ENCODE measurements at regions not wholly inside any gene's neighbourhood (a gene's known extent, or its start where the extent isn't known, plus 50 kb on each side); places are given as distances from the start of the nearest gene placed in this dataset.

- intact Hi-C loops (cut with DNase I; ENCODE audit: low total_unique reads) = no loop called here
- Histone ChIP-seq H3K36me3 (no peaks in the 10 kb centered on the region), H3K4me3 (no peak overlapping the region), H3K4me1 (peaks cover 0 to 15% (median 5%) of the 10 kb centered on the region in 6 donors), H3K9me3 (peaks cover 0 to 17% (median 3%) of the 10 kb centered on the region in 8 donors), H3K27ac (no peak overlapping the region), H3K27me3 (replicated peaks in 1 of 7) (no peaks in the 10 kb centered on the region)
- DNase-seq = no peak
- TF ChIP-seq POLR2A (IDR thresholded peaks at IDR 0.05) = no peak
- WGBS, 5 donors = 65 to 78% (median 75%) methylated on average over 4 of the region's 4 CpGs
Measured at GRCh38 chr20:12058216-12058615, 140.5 kb downstream of the BTBD3 start.

- no peak for DNase-seq
- H3K27me3 ChIP-seq (replicated peaks in 1 of 7) = no peaks in the 10 kb centered on the region
- WGBS, 5 donors = 71 to 86% (median 79%) methylated on average over 1 of the region's 1 CpG
- no peaks in the 10 kb centered on the region for H3K4me1 ChIP-seq
- no peak overlapping the region for H3K27ac ChIP-seq
- no peak overlapping the region for H3K4me3 ChIP-seq
- peaks cover 2 to 36% (median 17%) of the 10 kb centered on the region in 8 donors for H3K9me3 ChIP-seq
- TF ChIP-seq POLR2AphosphoS5 (IDR thresholded peaks at IDR 0.05) (no peak), CTCF (IDR thresholded peaks at IDR 0.05 in 8 of 11, conservative IDR thresholded peaks at IDR 0.05 in 3 of 11) (no peak), POLR2A (IDR thresholded peaks at IDR 0.05) (no peak)
- intact Hi-C loops (cut with DNase I; ENCODE audit: low total_unique reads) = no loop called here
- H3K36me3 ChIP-seq = no peaks in the 10 kb centered on the region
Measured at GRCh38 chr20:12061466-12061865, 143.8 kb downstream of the BTBD3 start.

- Histone ChIP-seq H3K36me3 (no peaks in the 10 kb centered on the region), H3K9me3 (peaks cover 2 to 36% (median 17%) of the 10 kb centered on the region in 8 donors), H3K4me1 (no peaks in the 10 kb centered on the region), H3K27me3 (replicated peaks in 1 of 7) (no peaks in the 10 kb centered on the region), H3K4me3 (no peak overlapping the region), H3K27ac (no peak overlapping the region)
- DNase-seq = no peak
- intact Hi-C loops (cut with DNase I; ENCODE audit: low total_unique reads) = no loop called here
- TF ChIP-seq POLR2A (IDR thresholded peaks at IDR 0.05) (no peak), POLR2AphosphoS5 (IDR thresholded peaks at IDR 0.05) (no peak), CTCF (IDR thresholded peaks at IDR 0.05 in 8 of 11, conservative IDR thresholded peaks at IDR 0.05 in 3 of 11) (no peak)
- WGBS, 5 donors = 85 to 100% (median 96%) methylated on average over 1 of the region's 1 CpG
Measured at GRCh38 chr20:12063106-12063684, 145.5 kb downstream of the BTBD3 start.

GRCh38 chr20:12064540-12064939, 146.8 kb downstream of the BTBD3 start:
- TF ChIP-seq CTCF (IDR thresholded peaks at IDR 0.05 in 8 of 11, conservative IDR thresholded peaks at IDR 0.05 in 3 of 11) = no peak
- TF ChIP-seq POLR2A (IDR thresholded peaks at IDR 0.05) = no peak
- no peak for TF ChIP-seq POLR2AphosphoS5 (IDR thresholded peaks at IDR 0.05)
- intact Hi-C loops (cut with DNase I; ENCODE audit: low total_unique reads) = no loop called here
- H3K27me3 ChIP-seq (replicated peaks in 1 of 7) = no peaks in the 10 kb centered on the region
- WGBS, 5 donors = 81 to 94% (median 86%) methylated on average over 5 of the region's 5 CpGs
- DNase-seq = no peak
- H3K36me3 ChIP-seq = no peaks in the 10 kb centered on the region
- H3K4me3 ChIP-seq = no peak overlapping the region
- peaks cover 2 to 27% (median 17%) of the 10 kb centered on the region in 8 donors for H3K9me3 ChIP-seq
- no peaks in the 10 kb centered on the region for H3K4me1 ChIP-seq
- no peak overlapping the region for H3K27ac ChIP-seq
